ENCODE measurements at regions not wholly inside any gene's neighbourhood (a gene's known extent, or its start where the extent isn't known, plus 50 kb on each side); places are given as distances from the start of the nearest gene placed in this dataset.
"Not testable (repeated sequence)": the region's sequence is repeated elsewhere in the genome, so short reads cannot be mapped to it uniquely, and the experiment has no call there.

DNA sequence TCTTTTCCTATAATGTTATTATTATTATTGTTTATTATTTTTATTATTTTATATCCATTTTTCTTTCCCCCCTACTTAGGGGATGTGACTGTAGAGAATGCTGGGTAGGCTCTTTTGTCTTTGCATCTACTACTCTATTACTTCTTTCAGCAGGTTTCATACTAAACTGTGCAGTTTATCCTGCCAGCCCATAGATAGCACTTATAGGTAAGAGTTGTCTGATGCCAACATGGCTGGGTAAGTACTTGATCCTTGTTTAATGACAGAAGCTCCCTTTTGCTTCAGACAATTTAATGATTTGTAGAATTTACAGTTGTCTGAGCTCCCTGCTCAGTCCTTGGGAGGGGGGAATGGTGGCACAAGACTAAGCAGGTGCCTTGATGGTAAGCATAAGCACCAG lies 262.9 kb upstream of the CDH2 start:
- Histone ChIP-seq H3K9me3 (no peaks in the 10 kb centered on the region), H3K4me3 (no peak overlapping the region), H3K4me1 (no peaks in the 10 kb centered on the region)

DNA sequence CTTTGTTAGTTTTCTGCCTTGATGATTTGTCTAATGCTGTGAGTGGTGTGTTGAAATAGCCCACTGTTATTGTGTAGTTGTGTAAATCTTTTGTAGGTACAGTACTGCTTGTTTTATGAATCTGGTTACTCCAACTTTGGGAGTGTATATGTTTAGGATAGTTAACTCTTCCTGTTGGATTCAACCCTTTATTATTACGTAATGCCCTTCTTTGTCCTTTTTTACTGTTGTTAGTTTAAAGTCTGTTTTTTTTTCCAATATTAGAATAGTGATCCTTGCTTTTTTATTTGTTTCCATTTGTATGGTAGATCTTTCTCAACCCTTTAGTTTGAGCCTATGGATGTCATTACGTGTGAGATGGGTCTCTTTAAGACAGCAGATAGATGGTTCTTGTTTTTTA lies 261.5 kb upstream of the CDH2 start:
- Histone ChIP-seq H3K27ac (no peak overlapping the region), H3K27me3 (no peaks in the 10 kb centered on the region), H3K4me3 (no peak overlapping the region), H3K4me1 (no peaks in the 10 kb centered on the region), H3K9me3 (no peaks in the 10 kb centered on the region), H3K36me3 (no peaks in the 10 kb centered on the region)
- TF ChIP-seq POLR2A (IDR thresholded peaks at IDR 0.05): no peak
- TF ChIP-seq, protein P1, sequence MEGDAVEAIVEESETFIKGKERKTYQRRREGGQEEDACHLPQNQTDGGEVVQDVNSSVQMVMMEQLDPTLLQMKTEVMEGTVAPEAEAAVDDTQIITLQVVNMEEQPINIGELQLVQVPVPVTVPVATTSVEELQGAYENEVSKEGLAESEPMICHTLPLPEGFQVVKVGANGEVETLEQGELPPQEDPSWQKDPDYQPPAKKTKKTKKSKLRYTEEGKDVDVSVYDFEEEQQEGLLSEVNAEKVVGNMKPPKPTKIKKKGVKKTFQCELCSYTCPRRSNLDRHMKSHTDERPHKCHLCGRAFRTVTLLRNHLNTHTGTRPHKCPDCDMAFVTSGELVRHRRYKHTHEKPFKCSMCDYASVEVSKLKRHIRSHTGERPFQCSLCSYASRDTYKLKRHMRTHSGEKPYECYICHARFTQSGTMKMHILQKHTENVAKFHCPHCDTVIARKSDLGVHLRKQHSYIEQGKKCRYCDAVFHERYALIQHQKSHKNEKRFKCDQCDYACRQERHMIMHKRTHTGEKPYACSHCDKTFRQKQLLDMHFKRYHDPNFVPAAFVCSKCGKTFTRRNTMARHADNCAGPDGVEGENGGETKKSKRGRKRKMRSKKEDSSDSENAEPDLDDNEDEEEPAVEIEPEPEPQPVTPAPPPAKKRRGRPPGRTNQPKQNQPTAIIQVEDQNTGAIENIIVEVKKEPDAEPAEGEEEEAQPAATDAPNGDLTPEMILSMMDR (IDR thresholded peaks at IDR 0.05): no peak
- DNase-seq: no peak
- intact Hi-C loops (cut with DNase I; ENCODE audit: low total_unique reads): no loop called here

More for the DNA sequence above, 262.9 kb upstream of the CDH2 start:
- Histone ChIP-seq H3K36me3 (no peaks in the 10 kb centered on the region), H3K27ac (no peak overlapping the region), H3K27me3 (no peaks in the 10 kb centered on the region)
- DNase-seq: no peak
- TF ChIP-seq POLR2A (IDR thresholded peaks at IDR 0.05): no peak
- TF ChIP-seq, protein P1 (IDR thresholded peaks at IDR 0.05): no peak
- intact Hi-C loops (cut with DNase I; ENCODE audit: low total_unique reads): no loop called here

DNA sequence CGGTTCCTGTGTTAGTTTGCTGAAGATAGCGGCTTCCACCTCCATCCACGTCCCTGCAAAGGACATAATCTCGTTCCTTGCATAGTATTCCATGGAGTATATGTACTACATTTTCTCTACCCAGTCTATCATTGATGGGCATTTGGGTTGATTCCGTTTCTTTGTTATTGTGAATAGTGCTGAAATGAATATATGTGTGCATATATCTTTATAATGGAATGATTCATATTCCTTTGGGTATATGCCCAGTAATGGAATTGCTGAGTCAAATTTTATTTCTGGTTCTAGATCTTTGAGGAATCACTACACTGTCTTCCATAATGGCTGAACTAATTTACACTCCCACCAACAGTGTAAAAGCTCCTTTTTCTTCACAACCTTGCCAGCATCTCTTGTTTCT lies 255.4 kb upstream of the CDH2 start:
- H3K27me3 ChIP-seq: no peaks in the 10 kb centered on the region
- no peaks in the 10 kb centered on the region for H3K36me3 ChIP-seq
- H3K9me3 ChIP-seq: no peaks in the 10 kb centered on the region
- H3K4me1 ChIP-seq: no peaks in the 10 kb centered on the region
- H3K4me3 ChIP-seq: no peak overlapping the region
- intact Hi-C loops (cut with DNase I; ENCODE audit: low total_unique reads): no loop called here
- H3K27ac ChIP-seq: no peak overlapping the region
- no peak for TF ChIP-seq POLR2A (IDR thresholded peaks at IDR 0.05)
- TF ChIP-seq, protein P1 (IDR thresholded peaks at IDR 0.05): no peak
- no peak for DNase-seq

DNA sequence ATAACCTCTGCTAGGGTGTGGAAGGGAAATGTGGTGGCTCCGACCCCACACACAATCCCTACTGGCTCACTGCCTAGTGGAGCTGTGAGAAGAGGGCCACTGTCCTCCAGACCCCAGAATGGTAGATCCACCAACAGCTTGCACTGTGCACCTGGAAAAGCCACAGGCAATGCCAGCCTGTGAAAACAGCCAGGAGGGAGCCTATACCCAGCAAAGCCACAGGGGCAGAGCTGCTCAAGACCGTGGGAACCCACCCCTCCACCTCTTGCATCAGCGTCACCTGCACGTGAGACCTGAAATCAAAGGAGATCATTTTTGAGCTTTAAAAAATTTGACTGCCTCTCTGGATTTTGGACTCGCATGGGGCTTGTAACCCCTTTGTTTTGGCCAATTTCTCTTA lies 249.0 kb upstream of the CDH2 start:
- Histone ChIP-seq H3K36me3 (no peaks in the 10 kb centered on the region), H3K27ac (no peak overlapping the region), H3K9me3 (no peaks in the 10 kb centered on the region), H3K27me3 (no peaks in the 10 kb centered on the region), H3K4me3 (no peak overlapping the region), H3K4me1 (no peaks in the 10 kb centered on the region)
- intact Hi-C loops (cut with DNase I; ENCODE audit: low total_unique reads): no loop called here
- no peak for TF ChIP-seq POLR2A (IDR thresholded peaks at IDR 0.05)
- TF ChIP-seq, protein P1 (IDR thresholded peaks at IDR 0.05): no peak
- no peak for DNase-seq

GRCh38 chr18:28422577-28422976 lies 245.6 kb upstream of the CDH2 start:
- H3K9me3 ChIP-seq: no peaks in the 10 kb centered on the region
- H3K4me3 ChIP-seq: no peak overlapping the region
- no peaks in the 10 kb centered on the region for H3K4me1 ChIP-seq
- H3K36me3 ChIP-seq: no peaks in the 10 kb centered on the region
- TF ChIP-seq, protein P1 (IDR thresholded peaks at IDR 0.05): no peak
- no peak for TF ChIP-seq POLR2A (IDR thresholded peaks at IDR 0.05)
- DNase-seq: no peak
- no peak overlapping the region for H3K27ac ChIP-seq
- intact Hi-C loops (cut with DNase I; ENCODE audit: low total_unique reads): no loop called here
- no peaks in the 10 kb centered on the region for H3K27me3 ChIP-seq

DNA sequence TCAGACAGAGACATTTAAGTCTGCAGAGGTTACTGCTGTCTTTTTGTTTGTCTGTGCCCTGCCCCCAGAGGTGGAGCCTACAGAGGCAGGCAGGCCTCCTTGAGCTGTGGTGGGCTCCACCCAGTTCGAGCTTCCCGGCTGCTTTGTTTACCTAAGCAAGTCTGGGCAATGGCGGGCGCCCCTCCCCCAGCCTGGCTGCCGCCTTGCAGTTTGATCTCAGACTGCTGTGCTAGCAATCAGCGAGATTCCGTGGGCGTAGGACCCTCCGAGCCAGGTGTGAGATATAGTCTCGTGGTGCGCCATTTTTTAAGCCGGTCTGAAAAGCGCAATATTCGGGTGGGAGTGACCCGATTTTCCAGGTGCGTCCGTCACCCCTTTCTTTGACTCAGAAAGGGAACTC lies 245.0 kb upstream of the CDH2 start:
- H3K36me3 ChIP-seq; H3K27me3 ChIP-seq; intact Hi-C loops (cut with DNase I; ENCODE audit: low total_unique reads); H3K9me3 ChIP-seq; H3K4me3 ChIP-seq; DNase-seq; H3K27ac ChIP-seq; H3K4me1 ChIP-seq: not testable (repeated sequence)

Data from uterus (tissue), 3 donors.